AG04449 (cell line): ENCODE measurements at regions not wholly inside any gene's neighbourhood (a gene's known extent, or its start where the extent isn't known, plus 50 kb on each side); places are given as distances from the start of the nearest gene placed in this dataset.
"Not testable (repeated sequence)": the region's sequence is repeated elsewhere in the genome, so short reads cannot be mapped to it uniquely, and the experiment has no call there.

Experiments used
- CTCF ChIA-PET: fragments of 350-600 bp; formaldehyde crosslinking; extraction: SDS; loops from one replicate; lab custom pipeline; 2021; ENCODE audit warnings: antibody characterized with exemption; lab: Yijun Ruan, JAX
- POLR2A ChIA-PET: fragments of 400-600, 350-600 bp; formaldehyde crosslinking; extraction: SDS; loops from one replicate; lab custom pipeline; 2020; ENCODE audit warnings: antibody characterized with exemption, inconsistent platforms; lab: Yijun Ruan, JAX
- DNase-seq: peaks from one replicate; pipeline ENCODE4 v3.0.0-alpha.2; 2010; ENCODE audit warnings: low read depth, low spot score
- H3K4me3 ChIP-seq: 2 replicates; pipeline ENCODE4 v1.5.1; 2011; ENCODE audit warnings: low read depth, mild to moderate bottlenecking, control low read depth, low read length
- TF ChIP-seq, protein P1 (sequence below): IDR thresholded peaks from one replicate; pipeline ENCODE4 v1.5.1; 2011; ENCODE audit warnings: mild to moderate bottlenecking, moderate library complexity, low read length, control low read depth, inconsistent platforms; ENCODE audit not compliant: insufficient read depth; ENCODE audit errors: missing control alignments

DNA sequence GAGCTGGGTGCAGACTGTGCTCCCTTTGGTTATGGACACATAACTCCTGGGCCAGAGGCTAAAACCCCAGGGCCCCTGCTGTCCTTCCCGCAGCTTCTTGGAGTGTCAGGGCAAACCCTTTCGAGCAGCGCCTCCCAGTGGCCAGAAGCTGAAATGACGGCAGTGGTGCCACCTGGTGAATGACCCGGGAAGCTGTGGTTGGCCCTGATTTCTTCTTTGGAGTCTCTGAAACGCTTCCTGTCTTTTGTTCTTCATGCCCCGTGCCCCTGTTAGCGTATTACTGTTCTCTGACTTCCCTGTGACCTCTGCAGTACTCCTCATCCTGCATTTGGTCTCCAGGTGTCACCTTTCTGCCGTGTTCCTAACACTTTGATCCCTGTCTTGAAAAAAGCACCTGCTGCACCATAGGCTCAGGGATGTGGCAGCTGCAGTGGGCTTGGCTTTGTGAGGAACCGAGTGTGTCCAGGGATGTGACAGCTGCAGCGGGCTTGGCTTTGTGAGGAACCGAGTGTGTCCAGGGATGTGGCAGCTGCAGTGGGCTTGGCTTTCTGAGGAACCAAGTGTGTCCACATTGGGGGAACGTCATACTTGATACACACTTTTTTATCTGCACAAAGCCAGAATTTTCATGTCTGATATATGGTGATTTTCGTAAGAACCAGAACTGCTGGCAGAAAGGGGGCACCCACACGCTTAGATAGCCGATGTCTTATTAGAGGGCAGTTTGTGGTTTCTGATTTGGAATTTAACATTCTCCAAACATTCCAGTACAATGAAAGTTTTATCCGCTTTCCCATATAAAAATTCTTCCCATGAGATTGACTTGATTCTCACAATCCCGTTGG, 241.8 kb upstream of the FRG2C start:
- DNase-seq, H3K4me3 ChIP-seq, POLR2A ChIA-PET: not testable (repeated sequence)
- CTCF ChIA-PET = interaction anchor here (0.6 to 4.9 kb wide), 9 partner anchors 9 to 230 kb away, joined by 3 to 36 read pairs (median 4); no protein-coding TSS in a partner anchor
- TF ChIP-seq, protein P1, sequence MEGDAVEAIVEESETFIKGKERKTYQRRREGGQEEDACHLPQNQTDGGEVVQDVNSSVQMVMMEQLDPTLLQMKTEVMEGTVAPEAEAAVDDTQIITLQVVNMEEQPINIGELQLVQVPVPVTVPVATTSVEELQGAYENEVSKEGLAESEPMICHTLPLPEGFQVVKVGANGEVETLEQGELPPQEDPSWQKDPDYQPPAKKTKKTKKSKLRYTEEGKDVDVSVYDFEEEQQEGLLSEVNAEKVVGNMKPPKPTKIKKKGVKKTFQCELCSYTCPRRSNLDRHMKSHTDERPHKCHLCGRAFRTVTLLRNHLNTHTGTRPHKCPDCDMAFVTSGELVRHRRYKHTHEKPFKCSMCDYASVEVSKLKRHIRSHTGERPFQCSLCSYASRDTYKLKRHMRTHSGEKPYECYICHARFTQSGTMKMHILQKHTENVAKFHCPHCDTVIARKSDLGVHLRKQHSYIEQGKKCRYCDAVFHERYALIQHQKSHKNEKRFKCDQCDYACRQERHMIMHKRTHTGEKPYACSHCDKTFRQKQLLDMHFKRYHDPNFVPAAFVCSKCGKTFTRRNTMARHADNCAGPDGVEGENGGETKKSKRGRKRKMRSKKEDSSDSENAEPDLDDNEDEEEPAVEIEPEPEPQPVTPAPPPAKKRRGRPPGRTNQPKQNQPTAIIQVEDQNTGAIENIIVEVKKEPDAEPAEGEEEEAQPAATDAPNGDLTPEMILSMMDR = peak; percentile 53

DNA sequence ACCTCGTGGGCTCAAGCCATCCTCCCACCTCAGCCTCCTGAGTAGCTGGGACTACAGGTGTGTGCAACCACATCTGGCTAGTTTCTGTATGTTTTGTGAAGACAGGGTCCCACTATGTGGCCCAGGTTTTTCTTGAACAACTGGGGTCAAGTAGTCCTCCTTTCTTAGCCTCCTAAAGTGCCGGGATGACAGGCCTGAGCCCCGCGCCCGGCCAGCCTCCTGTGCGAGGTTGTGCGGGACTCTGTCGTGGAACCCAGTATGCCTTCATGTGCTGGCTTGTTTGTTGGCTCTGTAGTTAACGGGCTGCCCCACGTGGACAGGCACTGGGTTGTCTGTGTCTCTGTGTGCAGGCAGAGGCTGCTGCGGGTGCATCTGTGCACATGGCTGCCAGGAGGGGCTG, 238.7 kb upstream of the FRG2C start:
- DNase-seq, CTCF ChIA-PET, H3K4me3 ChIP-seq, POLR2A ChIA-PET: not testable (repeated sequence)

DNA sequence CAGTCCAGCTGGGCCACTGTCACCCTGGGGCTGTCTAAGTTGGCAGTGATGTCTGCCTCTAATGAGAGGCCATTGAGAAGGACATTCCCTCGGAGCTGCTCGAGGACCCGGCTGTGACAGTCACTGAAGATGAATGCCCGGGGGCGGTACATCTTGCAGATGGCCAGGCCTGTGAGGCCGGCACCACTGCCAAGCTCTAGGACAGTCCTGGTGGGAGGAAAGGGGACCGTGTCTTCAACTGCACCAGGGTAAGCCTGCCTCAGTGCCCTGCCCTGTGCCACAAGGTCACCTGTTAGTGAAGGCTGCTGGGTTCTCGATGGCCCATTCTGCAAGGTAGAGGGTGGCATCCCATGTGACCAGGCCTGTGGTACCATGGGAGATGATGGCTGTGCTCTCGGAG, 236.6 kb upstream of the FRG2C start:
- H3K4me3 ChIP-seq, DNase-seq, POLR2A ChIA-PET: not testable (repeated sequence)
- CTCF ChIA-PET = interaction anchor here (3.3 to 5.7 kb wide), 3 partner anchors 134 to 235 kb away, joined by 12 to 31 read pairs (median 27); no protein-coding TSS in a partner anchor

DNA sequence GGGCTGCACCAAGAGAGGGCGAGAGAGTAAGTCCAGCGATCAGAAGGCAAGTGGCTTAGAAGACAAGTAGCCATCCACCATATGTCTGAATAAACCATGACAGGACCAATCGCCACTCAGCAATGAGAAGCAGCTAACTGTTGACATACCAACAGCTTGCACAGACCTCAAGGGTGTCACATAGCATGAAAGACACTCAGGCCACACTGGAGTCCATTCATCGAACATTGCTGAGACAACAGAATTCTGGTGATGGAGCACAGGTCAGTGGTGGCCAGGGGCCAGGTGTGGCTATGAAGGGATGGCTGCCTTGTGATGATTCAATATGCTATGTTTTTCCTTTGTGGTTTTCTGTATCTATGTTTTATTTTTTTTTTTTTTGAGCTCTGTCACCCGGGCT, 236.2 kb upstream of the FRG2C start:
- CTCF ChIA-PET = interaction anchor here (1.0 to 5.7 kb wide), 4 partner anchors 134 to 235 kb away, joined by 3 to 31 read pairs (median 20); no protein-coding TSS in a partner anchor
- POLR2A ChIA-PET, H3K4me3 ChIP-seq: not testable (repeated sequence)
- peak; percentile 14 for DNase-seq

DNA sequence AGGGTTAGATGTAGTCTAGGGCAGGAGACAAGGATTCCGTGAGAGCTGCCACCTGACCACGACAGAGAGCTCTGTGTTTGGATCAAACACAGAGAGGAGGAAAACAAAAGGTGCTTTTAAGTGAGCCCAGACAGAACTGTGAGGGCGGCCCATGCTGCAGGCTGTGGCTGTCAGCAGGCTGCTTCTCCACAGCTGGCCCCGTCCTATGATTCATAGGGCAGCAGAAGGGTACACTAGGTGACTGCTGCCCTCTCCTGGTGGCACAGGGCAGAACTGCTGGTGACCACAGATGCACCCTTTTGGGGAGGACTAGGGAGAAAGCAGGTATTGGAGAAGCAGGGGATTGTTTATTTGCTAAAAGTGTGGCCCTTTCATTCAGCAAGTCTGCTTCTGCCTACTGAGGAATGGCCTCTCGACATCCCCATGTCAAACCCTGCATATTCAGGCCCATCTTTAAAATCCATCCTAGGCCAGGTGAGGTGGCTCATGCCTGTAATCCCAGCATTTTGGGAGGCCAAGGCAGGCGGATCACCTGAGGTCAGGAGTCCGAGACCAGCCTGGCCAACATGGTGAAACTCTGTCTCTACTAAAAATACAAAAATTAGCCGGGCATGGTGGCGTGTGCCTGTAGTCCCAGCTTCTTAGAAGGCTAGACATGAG, 234.4 kb upstream of the FRG2C start:
- POLR2A ChIA-PET, H3K4me3 ChIP-seq: not testable (repeated sequence)
- DNase-seq = peak; percentile 28
- TF ChIP-seq, protein P1 = peak; percentile 79
- CTCF ChIA-PET = interaction anchor here (0.6 to 5.7 kb wide), 11 partner anchors 13 to 237 kb away, joined by 3 to 31 read pairs (median 5); no protein-coding TSS in a partner anchor

DNA sequence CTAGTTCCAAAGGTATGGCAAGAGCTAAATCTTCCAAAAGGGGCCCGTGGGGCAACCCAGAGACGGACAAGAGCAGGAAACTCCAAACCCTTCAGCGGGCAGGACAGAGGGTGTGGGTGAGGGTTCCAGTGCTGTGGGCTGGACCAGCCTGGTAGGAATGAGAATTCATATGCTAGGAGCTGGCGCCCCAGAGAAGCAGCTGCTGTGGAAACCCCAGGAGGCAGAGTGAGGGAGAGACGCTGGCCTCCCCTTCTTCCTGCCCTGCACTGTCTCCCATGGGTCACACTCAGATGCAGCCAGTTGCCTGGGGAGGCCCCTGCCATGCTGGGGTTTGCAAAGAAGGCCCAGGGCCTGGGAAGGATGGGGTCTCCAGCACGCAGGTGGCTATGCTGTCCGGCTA, 233.7 kb upstream of the FRG2C start:
- CTCF ChIA-PET = interaction anchor here (1.3 to 5.7 kb wide), 10 partner anchors 134 to 238 kb away, joined by 3 to 31 read pairs (median 6); no protein-coding TSS in a partner anchor
- POLR2A ChIA-PET, H3K4me3 ChIP-seq, DNase-seq: not testable (repeated sequence)

DNA sequence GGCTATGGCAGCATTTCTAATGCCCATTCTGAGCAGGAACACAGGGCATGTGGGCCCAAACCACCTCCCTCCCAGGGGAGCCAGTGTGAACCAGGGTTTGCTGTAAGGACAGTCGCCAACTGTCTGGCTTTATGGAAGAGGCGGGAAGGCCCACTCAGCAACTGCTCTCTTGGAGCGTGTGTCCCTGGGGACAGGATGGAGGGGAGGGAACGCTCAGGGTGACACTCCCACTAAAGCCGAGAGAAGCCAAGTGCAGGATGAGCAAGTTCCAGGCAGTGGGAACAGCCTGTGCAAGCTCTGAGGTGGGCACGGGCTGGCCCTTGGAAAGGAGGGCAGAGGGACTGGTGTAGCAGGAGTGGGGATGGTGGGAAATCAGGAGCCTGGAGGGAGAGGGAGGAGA, 233.0 kb upstream of the FRG2C start:
- CTCF ChIA-PET = interaction anchor here (0.8 to 5.7 kb wide), 6 partner anchors 8 to 212 kb away, joined by 3 to 31 read pairs (median 4); no protein-coding TSS in a partner anchor
- H3K4me3 ChIP-seq, POLR2A ChIA-PET, DNase-seq: not testable (repeated sequence)

DNA sequence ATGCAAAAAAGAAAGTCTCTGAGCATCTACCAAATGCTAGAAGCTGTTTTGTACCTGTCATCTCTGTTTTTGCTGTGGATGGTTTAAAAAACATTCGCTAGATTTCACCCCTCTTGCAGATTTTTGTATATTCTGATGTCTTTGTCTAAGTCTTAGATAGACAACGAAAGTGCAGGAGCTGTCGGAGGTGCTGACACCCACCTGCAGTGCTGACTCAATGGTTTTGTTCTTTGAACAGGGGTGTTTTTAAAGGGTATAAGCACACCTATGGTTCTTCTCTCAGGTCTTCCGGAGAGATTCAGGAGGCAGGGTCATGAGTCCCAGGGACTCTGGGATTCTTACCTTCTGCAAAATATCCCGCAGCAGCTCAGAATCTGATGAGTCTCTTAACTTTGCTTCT, 231.7 kb upstream of the FRG2C start:
- DNase-seq, H3K4me3 ChIP-seq, POLR2A ChIA-PET: not testable (repeated sequence)
- CTCF ChIA-PET = interaction anchor here (0.6 to 0.8 kb wide), 3 partner anchors 9 to 138 kb away, joined by 3 read pairs; no protein-coding TSS in a partner anchor

DNA sequence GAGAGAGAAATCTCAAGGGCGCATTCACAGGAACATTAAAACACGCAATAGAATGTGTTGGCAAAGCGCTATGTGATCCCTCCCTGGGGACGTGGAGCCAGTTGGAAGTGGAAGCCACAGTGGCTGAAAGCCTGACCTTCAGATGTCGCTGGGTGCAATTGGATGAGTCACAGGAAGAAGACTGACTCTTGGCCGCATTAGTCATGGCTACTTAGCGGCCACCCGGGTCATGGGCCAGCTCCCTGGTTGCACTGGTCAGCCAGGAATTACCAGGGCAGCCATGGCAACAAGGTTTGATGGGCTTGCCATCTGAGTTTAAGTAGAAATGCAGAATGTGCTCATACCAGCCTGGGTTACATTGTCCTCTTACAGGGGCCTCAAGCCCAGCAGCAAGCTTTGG, 231.2 kb upstream of the FRG2C start:
- H3K4me3 ChIP-seq, POLR2A ChIA-PET: not testable (repeated sequence)
- peak; percentile 69 for DNase-seq
- CTCF ChIA-PET = interaction anchor here (0.6 to 0.8 kb wide), 3 partner anchors 9 to 139 kb away, joined by 3 read pairs; no protein-coding TSS in a partner anchor

DNA sequence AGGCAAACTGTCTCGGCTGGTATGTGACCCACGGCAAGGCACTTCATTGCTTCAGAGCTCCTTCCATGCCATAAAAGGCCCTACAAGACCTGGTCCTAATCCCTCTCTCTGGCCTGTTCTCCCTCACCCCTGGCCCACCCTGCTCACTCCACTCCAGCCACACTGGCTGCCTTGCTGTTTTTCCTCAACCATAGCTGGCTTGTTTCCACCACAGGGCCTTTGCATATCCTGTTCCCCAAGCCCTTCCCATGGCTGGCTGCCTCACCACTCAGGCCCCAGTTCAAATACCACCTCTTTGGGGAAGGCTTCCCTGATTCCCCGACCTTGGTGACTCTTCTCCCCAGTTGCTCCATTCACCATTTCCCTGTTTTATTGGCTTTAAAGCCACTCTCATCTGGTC, 230.8 kb upstream of the FRG2C start:
- DNase-seq, H3K4me3 ChIP-seq, POLR2A ChIA-PET: not testable (repeated sequence)
- CTCF ChIA-PET = interaction anchor here (0.8 kb wide), 1 partner anchor 137 kb away, joined by 3 read pairs; no protein-coding TSS in a partner anchor

DNA sequence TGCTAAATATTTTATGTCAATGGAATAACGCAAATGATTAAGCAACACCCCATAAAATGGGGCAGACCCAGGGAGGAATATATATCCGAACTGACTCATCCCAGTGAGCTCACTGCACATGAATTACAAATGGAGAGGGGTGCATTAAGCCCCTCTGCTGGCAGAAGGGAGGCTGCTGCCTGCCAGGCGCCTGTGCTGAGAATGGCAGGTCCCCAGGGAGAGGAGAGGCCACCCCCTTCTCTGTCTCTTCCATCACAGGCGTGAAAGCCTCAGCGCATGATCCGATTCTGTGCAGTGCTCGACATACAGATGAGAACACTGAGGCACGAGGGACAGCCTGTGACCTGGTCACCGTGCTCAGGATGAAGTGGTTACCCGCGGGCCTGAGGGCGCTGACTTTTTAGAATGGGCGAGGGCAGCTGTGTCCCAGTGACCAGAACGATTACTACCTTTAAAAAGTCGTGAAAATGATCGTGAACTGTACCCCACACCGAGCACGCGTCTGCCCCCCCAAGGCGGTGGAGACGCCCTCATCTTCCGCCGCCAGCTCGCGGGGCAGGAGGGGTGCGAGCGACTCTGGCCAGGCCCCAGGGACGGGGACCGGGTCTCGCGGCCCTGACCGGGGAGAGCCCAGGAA, 229.7 kb upstream of the FRG2C start:
- CTCF ChIA-PET, POLR2A ChIA-PET: not testable (repeated sequence)
- peak overlapping the region; percentile 66 for H3K4me3 ChIP-seq
- DNase-seq = peak; percentile 28

DNA sequence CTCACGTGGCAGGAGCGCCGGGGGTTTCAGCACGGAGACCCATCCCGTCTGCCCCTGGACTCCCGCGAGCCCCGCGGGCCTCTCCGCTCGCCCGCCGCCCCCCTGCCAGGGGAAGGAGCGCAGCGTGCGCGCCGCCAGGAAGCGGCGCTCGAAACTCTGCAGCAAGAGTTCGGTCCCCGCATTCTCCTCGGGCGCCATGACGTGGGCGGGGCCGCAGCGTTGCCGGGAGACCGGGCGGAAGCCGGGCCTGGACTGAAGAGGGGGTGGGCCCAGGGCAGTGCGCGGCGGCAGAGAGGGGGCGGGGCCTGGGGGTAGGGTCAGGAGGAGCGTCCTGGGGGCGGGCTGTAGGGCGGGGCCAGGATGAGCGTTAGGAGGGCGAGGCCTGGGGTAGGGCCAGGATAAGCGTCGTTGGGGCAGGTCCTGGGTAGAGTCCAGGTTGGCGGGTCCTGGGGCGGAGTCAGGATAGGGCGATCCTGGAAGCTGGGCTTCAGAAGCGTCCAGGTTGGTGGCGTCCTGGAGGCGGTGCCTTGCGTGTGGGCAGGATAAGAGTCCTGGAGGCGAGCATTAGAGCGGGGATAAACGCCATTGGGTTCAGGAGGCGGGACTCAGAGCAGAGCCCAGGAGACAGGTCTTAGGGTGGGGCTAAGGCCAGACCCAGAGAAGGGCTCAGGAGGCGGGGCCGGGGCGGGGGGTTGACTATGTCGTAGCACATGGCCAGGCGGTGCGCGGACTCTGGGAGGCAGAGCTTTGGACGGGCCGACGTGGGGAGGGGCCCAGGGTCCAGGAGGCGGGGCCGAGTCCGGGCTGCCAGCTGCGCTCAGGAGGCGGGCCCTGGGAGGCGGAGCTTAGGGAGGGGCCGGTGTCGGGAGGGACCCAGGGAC, 229.0 kb upstream of the FRG2C start:
- H3K4me3 ChIP-seq = peak overlapping the region; percentile 66
- peak; percentile 94 for DNase-seq
- POLR2A ChIA-PET, CTCF ChIA-PET: not testable (repeated sequence)
